Right renal pelvis (tissue), 4 donors: ENCODE measurements at regions not wholly inside any gene's neighbourhood (a gene's known extent, or its start where the extent isn't known, plus 50 kb on each side); places are given as distances from the start of the nearest gene placed in this dataset.

Experiments
- DNase-seq, 4 donors: peaks; one replicate each; pipeline ENCODE4 v3.0.0-alpha.2; 2013; ENCODE audit warnings: low read depth in 4 of 4, low spot score in 3 of 4, missing footprints in 1 of 4

GRCh38 chr10:8990280-8990987 lies 935.9 kb downstream of the GATA3 start:
- no peak for DNase-seq

GRCh38 chr10:8992009-8992408 lies 937.5 kb downstream of the GATA3 start:
- DNase-seq: no peak

GRCh38 chr10:8993864-8994263 lies 939.4 kb downstream of the GATA3 start:
- DNase-seq: no peak

DNA sequence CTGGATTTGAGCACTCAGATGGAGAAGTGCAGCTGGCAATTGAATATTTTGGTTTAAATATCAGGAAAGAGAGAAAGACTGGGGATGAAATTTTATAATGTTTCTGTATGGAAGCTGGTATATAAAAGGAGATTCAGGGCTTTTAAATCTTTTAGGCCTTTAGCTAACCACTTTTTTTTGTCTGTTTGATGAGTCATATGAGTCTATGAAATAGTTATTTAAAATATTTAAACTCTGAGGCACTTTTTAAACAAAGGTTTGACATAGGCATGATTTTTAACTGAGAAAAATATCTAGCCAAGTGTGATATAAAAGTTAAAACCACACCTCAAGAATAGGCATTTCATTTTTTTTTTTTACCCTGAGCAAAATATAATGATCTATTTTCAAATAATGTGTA lies 944.3 kb downstream of the GATA3 start:
- no peak for DNase-seq

- DNase-seq: no peak
Measured at GRCh38 chr10:9003122-9003521, 948.6 kb downstream of the GATA3 start.

GRCh38 chr10:9004736-9005135 lies 950.2 kb downstream of the GATA3 start:
- no peak for DNase-seq

DNA sequence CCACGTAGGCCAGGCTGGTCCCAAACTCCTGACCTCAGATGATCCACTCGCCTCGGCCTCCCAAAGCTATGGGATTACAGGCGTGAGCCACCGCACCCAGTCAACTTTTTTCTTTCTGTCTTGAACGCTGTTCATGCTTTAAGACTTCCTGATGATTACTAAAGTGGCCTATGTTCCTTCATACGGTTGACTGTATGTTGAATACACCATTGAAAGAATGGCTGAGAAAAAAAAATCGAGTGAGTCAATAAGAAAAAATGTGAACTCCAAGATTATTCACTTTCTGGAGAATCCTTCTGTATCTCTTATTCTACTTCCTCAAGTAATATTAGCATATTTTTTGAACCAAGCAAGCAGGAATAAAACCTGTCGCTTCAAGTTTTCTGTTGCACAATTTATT lies 955.0 kb downstream of the GATA3 start:
- DNase-seq: no peak

DNA sequence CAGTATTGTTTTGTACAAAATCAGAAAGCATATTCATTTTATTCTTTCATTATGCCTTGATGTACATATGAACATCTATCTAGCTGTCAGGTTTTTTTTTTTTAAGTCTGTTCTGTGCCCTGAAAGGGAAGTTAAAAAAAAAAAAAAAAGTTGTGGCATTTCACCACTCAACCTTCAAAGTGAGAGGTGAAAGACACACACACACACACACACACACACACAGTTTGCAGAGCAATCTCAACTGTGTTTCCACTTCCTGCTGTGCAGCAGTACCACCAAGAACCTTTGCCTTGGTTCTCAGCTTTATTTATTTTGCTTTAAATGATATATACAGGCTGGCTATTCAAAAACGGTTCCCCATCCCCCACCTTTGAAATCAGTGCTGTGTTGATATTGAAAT lies 955.6 kb downstream of the GATA3 start:
- DNase-seq: no peak

DNA sequence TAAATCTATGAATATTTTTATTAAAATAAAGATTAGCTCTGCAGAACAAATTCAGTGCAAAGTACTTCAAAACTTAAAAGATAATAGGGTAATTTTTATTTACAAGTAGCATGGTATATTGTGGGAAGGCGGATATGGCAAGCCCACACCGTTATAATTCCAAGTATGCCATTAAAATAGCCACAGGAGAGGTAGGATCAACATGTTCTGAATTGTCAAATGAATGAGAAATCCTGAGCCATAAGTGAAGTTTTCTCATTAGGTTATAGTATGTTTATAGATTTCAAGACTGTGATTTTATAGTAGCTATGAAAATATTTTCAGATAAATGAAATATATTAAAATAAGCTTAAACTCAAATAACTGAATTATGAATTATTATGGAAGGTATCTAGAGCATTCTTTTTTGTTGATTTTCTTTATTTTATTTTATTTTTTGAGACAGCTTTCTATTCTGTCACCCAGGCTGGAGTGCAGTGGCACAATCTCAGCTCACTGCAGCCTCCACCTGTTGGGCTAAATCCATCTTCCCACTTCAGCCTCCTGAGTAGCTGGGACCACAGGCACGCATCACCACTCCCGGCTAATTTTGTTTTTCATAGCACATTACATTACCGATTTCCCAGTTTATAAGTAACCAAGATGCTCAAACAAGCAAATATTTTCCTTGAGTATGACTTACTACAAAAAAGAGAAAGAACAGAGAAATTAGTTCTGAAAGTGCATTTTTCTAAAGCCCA lies 956.6 kb downstream of the GATA3 start:
- no peak for DNase-seq

DNA sequence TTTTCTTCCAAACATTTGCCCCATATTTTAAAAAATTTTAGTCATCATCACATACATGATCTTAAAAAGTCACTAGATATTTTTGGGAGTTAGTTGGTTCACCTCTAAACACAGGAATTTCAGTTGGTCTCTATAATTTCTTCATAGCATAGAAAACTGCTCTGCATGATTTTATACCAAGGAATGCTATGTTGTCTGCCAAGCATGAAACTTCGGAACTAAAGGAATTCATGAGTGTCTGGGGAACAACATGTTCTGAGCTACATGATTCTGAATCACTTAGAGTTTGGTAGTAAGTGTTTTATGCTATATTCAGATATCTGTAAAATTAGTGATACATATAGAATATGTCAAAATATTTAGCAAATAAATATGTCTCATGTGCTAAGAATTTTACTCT lies 957.8 kb downstream of the GATA3 start:
- no peak for DNase-seq

DNA sequence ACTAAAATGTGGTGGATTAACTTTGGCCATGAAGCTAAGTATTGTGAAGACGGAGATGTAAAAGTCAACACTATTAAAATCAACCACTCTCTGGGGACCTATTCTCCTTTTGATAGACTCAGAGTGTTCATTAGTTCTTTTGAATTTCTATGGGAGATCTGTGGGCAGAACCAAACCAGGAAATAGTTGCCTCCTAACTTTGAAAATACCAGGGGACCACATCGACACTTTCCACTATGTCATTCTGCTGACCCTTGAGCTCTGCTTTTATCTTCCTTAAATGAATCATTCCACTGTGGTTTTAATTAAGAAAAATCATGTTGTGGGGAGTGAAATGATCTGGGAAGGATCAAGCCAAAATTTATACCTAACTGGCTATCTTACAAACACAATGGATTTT lies 960.5 kb downstream of the GATA3 start:
- no peak for DNase-seq

DNA sequence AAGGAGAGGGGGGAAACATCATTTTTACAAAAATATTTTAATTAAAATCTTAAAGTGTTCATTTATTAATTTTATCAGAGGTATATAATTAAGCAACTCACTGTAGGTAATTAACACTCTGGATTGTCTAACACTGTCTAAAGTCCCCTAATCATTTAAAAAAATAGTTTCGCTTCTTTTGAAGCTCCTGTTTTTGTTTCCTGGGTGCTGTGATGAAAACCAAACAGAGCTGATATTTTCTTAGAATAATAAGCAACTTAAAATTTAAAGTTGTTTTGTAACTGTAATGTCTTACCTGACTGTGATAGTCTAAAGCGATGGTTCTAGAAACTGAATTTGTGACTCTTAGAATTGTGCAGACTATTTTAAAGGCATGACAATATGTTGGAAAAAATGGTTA lies 961.0 kb downstream of the GATA3 start:
- DNase-seq: no peak

- DNase-seq: no peak
Measured at GRCh38 chr10:9016930-9017329, 962.4 kb downstream of the GATA3 start.

- DNase-seq: peak in 2 of 4 donors; percentile 8 to 19
Measured at GRCh38 chr10:9018195-9019173, 964.0 kb downstream of the GATA3 start.

DNA sequence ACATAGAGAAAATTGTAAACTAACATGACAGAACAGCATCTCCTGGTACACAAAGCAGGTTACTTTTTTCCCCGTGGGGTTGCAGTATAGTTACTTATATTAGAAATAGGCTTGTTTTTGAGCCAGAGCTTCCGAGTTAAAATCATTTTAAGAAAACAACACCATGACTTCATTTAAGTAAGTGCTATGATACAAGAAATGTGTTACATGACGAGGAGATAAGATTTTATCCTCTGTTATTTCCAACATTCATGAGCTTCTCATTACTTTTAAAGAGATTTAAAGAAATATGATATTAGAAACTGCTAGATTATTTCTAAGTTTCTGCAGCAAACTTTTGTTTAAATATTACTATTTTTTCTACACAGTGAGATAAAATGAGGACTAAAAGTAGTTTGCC lies 968.7 kb downstream of the GATA3 start:
- DNase-seq: no peak

- DNase-seq: no peak
Measured at GRCh38 chr10:9024210-9024609, 969.7 kb downstream of the GATA3 start.

DNA sequence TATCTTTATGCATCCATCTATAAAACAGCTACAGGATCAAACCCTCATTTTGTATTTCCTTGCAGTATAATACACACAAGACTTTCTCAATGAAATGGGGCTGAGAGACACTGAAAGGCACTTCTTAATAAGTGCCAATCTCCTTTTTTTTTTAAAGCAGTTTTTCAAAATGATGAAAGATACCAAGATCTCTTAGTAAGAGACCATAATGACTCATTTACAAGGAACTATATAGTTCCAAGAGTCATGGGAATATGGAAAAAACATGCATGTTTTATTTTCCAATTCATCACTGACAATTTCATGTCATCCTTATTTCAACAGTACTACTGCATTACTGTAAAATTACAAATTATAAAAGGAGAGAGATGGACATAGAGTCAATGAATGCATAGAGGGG lies 973.7 kb downstream of the GATA3 start:
- no peak for DNase-seq

GRCh38 chr10:9035355-9035754 lies 980.9 kb downstream of the GATA3 start:
- DNase-seq: no peak

DNA sequence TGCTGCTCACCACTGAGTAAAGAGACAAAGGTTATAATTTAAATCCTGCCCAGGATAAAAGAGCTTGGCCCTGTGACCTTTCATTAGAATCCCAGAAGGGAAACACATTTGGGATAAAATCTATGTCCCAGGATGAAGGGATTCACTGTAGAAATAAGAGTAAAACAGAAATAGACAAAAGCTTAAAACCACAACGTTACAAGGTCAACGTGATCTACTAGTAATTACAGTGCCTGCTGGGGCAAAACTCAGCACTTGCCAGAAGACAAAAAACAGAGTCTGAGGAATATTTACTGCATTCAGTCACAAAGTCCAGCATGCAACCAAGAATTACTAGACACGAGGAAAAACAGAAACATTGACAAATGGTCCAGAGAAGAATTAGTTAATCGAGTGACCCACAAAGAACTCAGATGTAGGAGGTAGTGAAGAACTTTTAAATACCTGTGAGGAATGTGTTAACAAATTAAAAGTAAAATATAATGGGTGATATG lies 982.3 kb downstream of the GATA3 start:
- no peak for DNase-seq

DNA sequence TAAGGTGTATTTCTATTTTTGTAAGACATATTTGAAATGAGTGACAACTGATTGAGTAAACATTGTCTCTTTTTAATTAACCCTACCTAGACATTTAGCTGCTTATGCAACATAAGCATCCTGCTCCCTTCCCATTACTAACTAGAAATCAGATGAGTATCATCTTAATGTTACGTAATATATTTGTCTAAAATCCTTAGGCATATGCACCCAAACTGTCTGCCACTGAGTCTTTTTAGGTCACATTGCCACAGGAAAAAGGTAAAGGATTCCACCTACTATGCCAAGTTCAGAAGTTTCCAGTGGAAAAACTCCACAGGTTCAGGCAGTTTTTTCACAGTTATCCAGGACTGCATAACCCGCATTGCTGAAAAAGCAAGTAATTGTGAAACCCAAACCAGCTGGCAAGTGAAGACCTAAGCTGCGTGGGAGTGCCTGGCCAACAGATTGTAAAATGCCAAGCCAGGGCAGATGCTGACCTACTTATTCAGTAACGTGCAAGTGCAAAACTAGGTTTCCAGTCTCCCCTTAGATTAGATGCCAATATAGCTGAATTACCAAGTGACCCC lies 983.7 kb downstream of the GATA3 start:
- DNase-seq: no peak

DNA sequence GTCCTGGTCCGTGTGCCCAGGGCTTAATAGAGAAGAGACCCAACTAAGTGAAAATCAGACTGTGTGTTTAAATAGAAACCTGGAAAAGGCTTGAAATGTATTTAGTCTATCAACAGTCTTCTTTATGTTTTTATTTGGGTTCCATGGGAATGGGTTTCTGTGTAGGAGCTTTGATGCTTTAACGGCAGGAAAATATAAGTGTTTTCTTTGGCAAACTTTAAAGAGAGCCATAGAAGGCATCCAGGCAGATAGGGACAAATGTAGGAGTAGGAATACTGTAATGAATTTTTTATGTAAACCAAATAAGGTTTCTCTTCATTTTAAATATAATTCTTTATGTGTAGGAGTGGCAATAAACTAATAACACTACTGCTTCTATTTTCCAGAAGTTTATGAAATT lies 989.0 kb downstream of the GATA3 start:
- peak in 3 of 4 donors; percentile 38 to 59 (median 58) for DNase-seq
